GM19438 (cell line): ENCODE measurements at regions not wholly inside any gene's neighbourhood (a gene's known extent, or its start where the extent isn't known, plus 50 kb on each side); places are given as distances from the start of the nearest gene placed in this dataset.

ENCODE experiments used
- ATAC-seq: cut with Tn5 transposase; IDR thresholded peaks from one replicate; pipeline ENCODE4 v1.9.1; 2021; ENCODE audit warnings: low read depth; ENCODE audit not compliant: unreplicated experiment

GRCh38 chr17:5635949-5636348 lies 51.6 kb upstream of the NLRP1 start:
- no peak for ATAC-seq

- ATAC-seq = no peak
Measured at GRCh38 chr17:5638596-5638995, 54.3 kb upstream of the NLRP1 start.

- no peak for ATAC-seq
Measured at GRCh38 chr17:5640726-5641125, 56.4 kb upstream of the NLRP1 start.

- no peak for ATAC-seq
Measured at GRCh38 chr17:5642752-5643151, 58.4 kb upstream of the NLRP1 start.

GRCh38 chr17:5644065-5644464 lies 59.8 kb upstream of the NLRP1 start:
- ATAC-seq = no peak

- no peak for ATAC-seq
Measured at GRCh38 chr17:5651348-5651747, 67.0 kb upstream of the NLRP1 start.

- ATAC-seq = no peak
Measured at GRCh38 chr17:5661491-5662125, 77.3 kb upstream of the NLRP1 start.

- no peak for ATAC-seq
Measured at GRCh38 chr17:5662409-5663085, 78.2 kb upstream of the NLRP1 start.

- ATAC-seq = no peak
Measured at GRCh38 chr17:5665164-5665563, 80.9 kb upstream of the NLRP1 start.

GRCh38 chr17:5667871-5668270 lies 83.6 kb upstream of the NLRP1 start:
- no peak for ATAC-seq

GRCh38 chr17:5668557-5669138 lies 84.3 kb upstream of the NLRP1 start:
- ATAC-seq = no peak

- ATAC-seq = no peak
Measured at GRCh38 chr17:5669191-5669590, 84.9 kb upstream of the NLRP1 start.

GRCh38 chr17:5672141-5672540 lies 87.8 kb upstream of the NLRP1 start:
- no peak for ATAC-seq

- ATAC-seq = no peak
Measured at GRCh38 chr17:5672815-5673430, 88.6 kb upstream of the NLRP1 start.

GRCh38 chr17:5675625-5676421 lies 91.5 kb upstream of the NLRP1 start:
- ATAC-seq = no peak

GRCh38 chr17:5677620-5678019 lies 93.3 kb upstream of the NLRP1 start:
- ATAC-seq = no peak

GRCh38 chr17:5678171-5678570 lies 93.9 kb upstream of the NLRP1 start:
- ATAC-seq = no peak

- ATAC-seq = no peak
Measured at GRCh38 chr17:5680766-5681165, 96.5 kb upstream of the NLRP1 start.

- ATAC-seq = no peak
Measured at GRCh38 chr17:5683241-5683640, 98.9 kb upstream of the NLRP1 start.

- no peak for ATAC-seq
Measured at GRCh38 chr17:5686074-5686635, 101.8 kb upstream of the NLRP1 start.

- ATAC-seq = no peak
Measured at GRCh38 chr17:5687646-5688045, 103.3 kb upstream of the NLRP1 start.
